CD4-positive, CD25-positive, alpha-beta regulatory T cell (primary cell): ENCODE measurements at regions not wholly inside any gene's neighbourhood (a gene's known extent, or its start where the extent isn't known, plus 50 kb on each side); places are given as distances from the start of the nearest gene placed in this dataset.
"Not testable (repeated sequence)": the region's sequence is repeated elsewhere in the genome, so short reads cannot be mapped to it uniquely, and the experiment has no call there.

ENCODE experiments used
- ATAC-seq, 2 donors: fragments of 150-1000 bp; cut with Tn5 transposase; one replicate each; pipeline ENCODE4 v1.10.0; 2021; ENCODE audit warnings: low read depth in 2 of 2, moderate number of reproducible peaks in 2 of 2, moderate library complexity in 1 of 2
- DNase-seq, 3 donors: peaks; one replicate each; pipeline versions ENCODE4 v3.0.0 to v3.0.0-alpha.2; 2012 to 2022; ENCODE audit warnings: mixed read lengths in 1 of 3
- H3K27ac ChIP-seq: one replicate; pipeline ENCODE4 v1.7.0; 2013; ENCODE audit warnings: mild to moderate bottlenecking, low read length; ENCODE audit not compliant: insufficient read depth, poor library complexity, severe bottlenecking
- H3K27me3 ChIP-seq: one replicate; pipeline ENCODE4 v1.7.0; 2013; ENCODE audit warnings: low read length; ENCODE audit not compliant: control insufficient read depth, insufficient read depth
- H3K36me3 ChIP-seq: one replicate; pipeline ENCODE4 v1.7.0; 2013; ENCODE audit warnings: mild to moderate bottlenecking, low read length, moderate library complexity; ENCODE audit not compliant: control insufficient read depth, insufficient read depth
- H3K4me1 ChIP-seq: 2 replicates; pipeline ENCODE4 v1.7.0; 2013; ENCODE audit warnings: mild to moderate bottlenecking, low read length; ENCODE audit not compliant: insufficient read depth, control insufficient read depth, poor library complexity, severe bottlenecking
- H3K4me3 ChIP-seq: one replicate; pipeline ENCODE4 v1.7.0; 2013; ENCODE audit warnings: low read depth, mild to moderate bottlenecking, low read length, moderate library complexity
- H3K9me3 ChIP-seq, 2 experiments: 1 replicate in 1 of 2; 2 replicates in 1 of 2; pipeline ENCODE4 v1.7.0; 2013; ENCODE audit warnings: low read length in 2 of 2, mild to moderate bottlenecking in 1 of 2, moderate library complexity in 1 of 2; ENCODE audit not compliant: control insufficient read depth in 2 of 2
- H3K27ac Mint-ChIP-seq, 3 donors: one replicate each; pipeline ENCODE4 v1.8.0; 2020 to 2022; ENCODE audit warnings: mild to moderate bottlenecking in 3 of 3, mixed read lengths in 3 of 3, moderate library complexity in 2 of 3
- H3K27me3 Mint-ChIP-seq: one replicate; pipeline ENCODE4 v1.8.0; 2022; ENCODE audit warnings: mild to moderate bottlenecking, mixed read lengths
- H3K36me3 Mint-ChIP-seq: one replicate; pipeline ENCODE4 v1.8.0; 2020; ENCODE audit warnings: mixed read lengths
- H3K4me1 Mint-ChIP-seq, 4 donors: one replicate each; pipeline ENCODE4 v1.8.0; 2020 to 2022; ENCODE audit warnings: mixed read lengths in 4 of 4, mild to moderate bottlenecking in 1 of 4
- H3K4me3 Mint-ChIP-seq, 4 donors: one replicate each; pipeline ENCODE4 v1.8.0; 2020 to 2022; ENCODE audit warnings: mild to moderate bottlenecking in 4 of 4, mixed read lengths in 4 of 4, moderate library complexity in 3 of 4
- H3K9me3 Mint-ChIP-seq, 7 donors: one replicate each; pipeline ENCODE4 v1.8.0; 2020 to 2022; ENCODE audit warnings: mixed read lengths in 7 of 7, mild to moderate bottlenecking in 3 of 7, moderate library complexity in 2 of 7

DNA sequence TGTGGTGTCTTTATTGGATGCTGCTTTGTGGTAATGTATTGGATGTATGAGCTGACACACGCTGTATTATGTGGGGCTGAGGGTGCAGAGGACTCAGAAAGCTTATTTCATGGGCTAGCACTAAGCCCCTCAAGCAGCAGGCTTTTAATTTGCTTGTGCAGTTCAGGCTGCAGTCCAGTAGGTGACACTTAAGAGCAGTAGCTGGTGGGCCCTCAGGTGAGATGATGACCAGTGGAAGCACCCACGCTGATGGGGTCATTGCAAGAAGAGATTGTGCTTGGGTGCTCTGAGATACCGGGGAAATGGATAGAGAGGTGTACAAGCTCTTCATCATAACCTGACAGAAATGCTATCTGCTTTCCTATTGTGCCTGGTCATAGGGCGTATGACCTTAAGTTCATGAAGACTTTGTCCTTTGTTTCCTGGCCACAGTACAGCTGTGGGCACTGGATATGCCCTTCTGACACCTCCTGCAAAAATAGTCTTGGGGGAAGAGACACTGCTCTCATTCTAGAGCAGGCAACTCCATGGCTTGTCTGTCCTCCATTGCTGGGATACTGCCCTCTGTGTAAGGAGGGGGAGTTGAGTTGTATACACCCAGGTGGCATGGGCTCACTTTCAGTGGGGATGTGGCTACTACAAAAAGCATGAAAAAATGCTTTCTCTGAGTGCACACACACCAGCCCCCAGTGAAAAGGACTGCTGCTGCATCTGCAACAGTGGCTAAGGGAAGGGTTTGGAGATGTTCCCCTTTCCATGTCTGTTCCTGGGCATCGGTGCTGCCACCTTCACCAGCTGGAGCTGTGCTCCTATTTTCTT, 205.7 kb upstream of the ZSWIM2 start:
- no peaks in the 10 kb centered on the region for H3K4me1 Mint-ChIP-seq
- Histone ChIP-seq H3K9me3 (no peaks in the 10 kb centered on the region), H3K27me3 (no peaks in the 10 kb centered on the region), H3K27ac (no peak overlapping the region), H3K36me3 (no peaks in the 10 kb centered on the region), H3K4me1 (no peaks in the 10 kb centered on the region), H3K4me3 (no peak overlapping the region)
- no peaks in the 10 kb centered on the region for H3K36me3 Mint-ChIP-seq
- ATAC-seq (no peak), DNase-seq (no peak)
- H3K4me3 Mint-ChIP-seq: no peak overlapping the region
- peaks cover 0 to 12% (median 0%) of the 10 kb centered on the region in 7 donors for H3K9me3 Mint-ChIP-seq
- no peak overlapping the region for H3K27ac Mint-ChIP-seq
- no peaks in the 10 kb centered on the region for H3K27me3 Mint-ChIP-seq

- H3K27me3 ChIP-seq: no peaks in the 10 kb centered on the region
- Mint-ChIP-seq H3K4me1 (no peaks in the 10 kb centered on the region), H3K36me3 (no peaks in the 10 kb centered on the region), H3K27ac (no peak overlapping the region), H3K27me3 (no peaks in the 10 kb centered on the region), H3K9me3 (peaks cover 0 to 12% (median 3%) of the 10 kb centered on the region in 7 donors), H3K4me3 (no peak overlapping the region)
- no peak overlapping the region for H3K4me3 ChIP-seq
- H3K9me3 ChIP-seq: no peaks in the 10 kb centered on the region
- H3K36me3 ChIP-seq: no peaks in the 10 kb centered on the region
- no peak for ATAC-seq
- no peak overlapping the region for H3K27ac ChIP-seq
- DNase-seq: no peak
- no peaks in the 10 kb centered on the region for H3K4me1 ChIP-seq
Measured at GRCh38 chr2:187051350-187051749, 202.4 kb upstream of the ZSWIM2 start.

- Mint-ChIP-seq H3K4me3 (no peak overlapping the region), H3K9me3 (peaks cover 0 to 12% (median 3%) of the 10 kb centered on the region in 7 donors), H3K4me1 (no peaks in the 10 kb centered on the region), H3K27me3 (no peaks in the 10 kb centered on the region), H3K27ac (no peak overlapping the region), H3K36me3 (no peaks in the 10 kb centered on the region)
- Histone ChIP-seq H3K4me3 (no peak overlapping the region), H3K9me3 (no peaks in the 10 kb centered on the region), H3K27me3 (no peaks in the 10 kb centered on the region), H3K27ac (no peak overlapping the region), H3K4me1 (no peaks in the 10 kb centered on the region), H3K36me3 (no peaks in the 10 kb centered on the region)
- ATAC-seq (no peak), DNase-seq (no peak)
Measured at GRCh38 chr2:187050409-187050998, 201.5 kb upstream of the ZSWIM2 start.

GRCh38 chr2:187037310-187037709, 188.3 kb upstream of the ZSWIM2 start:
- no peak for ATAC-seq

DNA sequence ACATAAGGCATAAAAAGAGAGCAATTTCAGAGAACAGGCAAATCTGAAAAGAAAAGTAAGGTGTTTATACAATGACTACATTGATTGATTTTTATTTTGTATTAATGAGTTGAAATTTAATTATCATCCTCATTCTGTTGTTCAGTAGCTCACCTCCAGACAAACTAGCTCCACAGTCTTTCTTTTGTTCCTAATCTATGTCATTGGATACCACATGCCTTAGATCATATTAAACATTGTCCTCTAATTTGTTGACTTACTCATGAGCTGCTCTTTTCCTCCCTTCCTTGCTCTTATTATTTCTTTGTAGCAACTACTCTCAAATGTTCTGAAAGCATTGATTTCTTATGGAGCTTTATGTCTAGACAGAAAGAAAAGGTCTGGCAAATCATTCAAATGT, 185.5 kb upstream of the ZSWIM2 start:
- Histone ChIP-seq H3K9me3 (no peaks in the 10 kb centered on the region), H3K27ac (no peak overlapping the region), H3K27me3 (no peaks in the 10 kb centered on the region), H3K4me3 (no peak overlapping the region), H3K4me1 (no peaks in the 10 kb centered on the region), H3K36me3 (no peaks in the 10 kb centered on the region)
- ATAC-seq: no peak
- H3K27ac Mint-ChIP-seq: no peak overlapping the region
- no peaks in the 10 kb centered on the region for H3K27me3 Mint-ChIP-seq
- no peak overlapping the region for H3K4me3 Mint-ChIP-seq
- H3K4me1 Mint-ChIP-seq: no peaks in the 10 kb centered on the region
- no peak for DNase-seq
- H3K9me3 Mint-ChIP-seq: peaks cover 0 to 17% (median 2%) of the 10 kb centered on the region in 7 donors
- no peaks in the 10 kb centered on the region for H3K36me3 Mint-ChIP-seq

More at GRCh38 chr2:187037310-187037709, 188.3 kb upstream of the ZSWIM2 start:
- no peak for DNase-seq
- Mint-ChIP-seq H3K36me3 (no peaks in the 10 kb centered on the region), H3K4me1 (no peaks in the 10 kb centered on the region), H3K4me3 (no peak overlapping the region), H3K27me3 (no peaks in the 10 kb centered on the region), H3K27ac (no peak overlapping the region), H3K9me3 (peaks cover 0 to 8% (median 2%) of the 10 kb centered on the region in 7 donors)
- Histone ChIP-seq H3K9me3 (no peaks in the 10 kb centered on the region), H3K27ac (no peak overlapping the region), H3K4me1 (no peaks in the 10 kb centered on the region), H3K36me3 (no peaks in the 10 kb centered on the region), H3K4me3 (no peak overlapping the region), H3K27me3 (no peaks in the 10 kb centered on the region)

DNA sequence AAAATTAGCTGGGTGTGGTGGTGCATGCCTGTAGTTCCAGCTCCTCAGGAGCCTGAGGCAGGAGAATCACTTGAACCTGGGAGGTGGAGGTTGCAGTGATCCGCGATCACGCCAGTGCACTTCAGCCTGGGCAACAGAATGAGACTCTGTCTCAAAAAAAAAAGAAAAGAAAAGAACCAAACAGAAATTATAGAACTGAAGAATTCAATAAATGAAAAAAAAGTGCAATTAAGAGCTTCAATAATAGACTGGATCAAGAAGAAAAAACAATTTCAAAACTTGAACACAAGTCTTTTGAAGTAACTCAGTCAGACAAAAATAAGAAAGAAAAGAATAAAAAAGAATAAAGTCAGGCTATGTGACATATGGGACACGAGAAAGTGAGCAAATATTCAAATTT, 175.8 kb upstream of the ZSWIM2 start:
- Mint-ChIP-seq H3K4me1 (no peaks in the 10 kb centered on the region), H3K9me3 (peaks cover 0 to 24% (median 6%) of the 10 kb centered on the region in 7 donors), H3K4me3 (no peak overlapping the region), H3K36me3 (no peaks in the 10 kb centered on the region), H3K27ac (no peak overlapping the region), H3K27me3 (no peaks in the 10 kb centered on the region)
- no peaks in the 10 kb centered on the region for H3K27me3 ChIP-seq
- H3K9me3 ChIP-seq: peaks cover 4 to 14% of the 10 kb centered on the region in 2 experiments
- no peak overlapping the region for H3K27ac ChIP-seq
- DNase-seq (no peak), ATAC-seq (no peak)
- no peak overlapping the region for H3K4me3 ChIP-seq
- H3K36me3 ChIP-seq: no peaks in the 10 kb centered on the region
- H3K4me1 ChIP-seq: no peaks in the 10 kb centered on the region

DNA sequence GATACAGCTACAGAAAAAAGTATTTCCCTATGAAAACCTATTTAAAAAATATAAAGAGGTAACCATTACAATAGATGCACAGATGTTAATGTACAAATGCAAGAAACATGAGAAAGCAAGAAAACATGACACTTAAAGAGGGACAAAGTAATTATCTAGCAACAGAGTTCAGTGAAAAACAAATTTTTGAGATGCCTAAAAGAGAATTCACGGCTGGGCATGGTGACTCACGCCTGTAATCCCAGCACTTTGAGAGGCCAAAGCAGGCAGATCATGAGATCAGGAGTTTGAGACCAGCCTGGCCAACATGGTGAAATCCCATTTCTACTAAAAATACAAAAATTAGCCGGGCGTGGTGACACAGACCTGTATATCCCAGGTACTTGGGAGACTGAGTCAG, 175.0 kb upstream of the ZSWIM2 start:
- H3K36me3 ChIP-seq, H3K36me3 Mint-ChIP-seq, H3K4me1 Mint-ChIP-seq, H3K4me3 ChIP-seq, H3K4me1 ChIP-seq, H3K27me3 ChIP-seq, H3K27ac Mint-ChIP-seq, H3K27ac ChIP-seq, H3K4me3 Mint-ChIP-seq, ATAC-seq, H3K27me3 Mint-ChIP-seq, DNase-seq: not testable (repeated sequence)
- H3K9me3 Mint-ChIP-seq: peaks cover 0 to 24% (median 6%) of the 10 kb centered on the region in 7 donors
- peaks cover 4 to 14% of the 10 kb centered on the region in 2 experiments for H3K9me3 ChIP-seq

GRCh38 chr2:187017438-187017837, 168.5 kb upstream of the ZSWIM2 start:
- Mint-ChIP-seq H3K27me3 (no peaks in the 10 kb centered on the region), H3K4me1 (no peaks in the 10 kb centered on the region), H3K36me3 (no peaks in the 10 kb centered on the region), H3K27ac (no peak overlapping the region), H3K4me3 (no peak overlapping the region), H3K9me3 (peaks cover 0 to 5% (median 3%) of the 10 kb centered on the region in 7 donors)
- Histone ChIP-seq H3K4me1 (no peaks in the 10 kb centered on the region), H3K9me3 (peaks cover 0 to 1% of the 10 kb centered on the region in 2 experiments), H3K36me3 (no peaks in the 10 kb centered on the region), H3K27ac (no peak overlapping the region), H3K4me3 (no peak overlapping the region), H3K27me3 (no peaks in the 10 kb centered on the region)
- ATAC-seq: no peak
- no peak for DNase-seq
